ENCODE measurements at regions not wholly inside any gene's neighbourhood (a gene's known extent, or its start where the extent isn't known, plus 50 kb on each side); places are given as distances from the start of the nearest gene placed in this dataset.

- peaks cover 46% of the 10 kb centered on the region for H3K79me2 ChIP-seq (replicated peaks; ENCODE audit: insufficient read depth, low read length)
- H3K9ac ChIP-seq (ENCODE audit: low read length), result peak overlapping the region; percentile 76
- no peaks in the 10 kb centered on the region for H3K9me2 ChIP-seq (ENCODE audit: insufficient read depth, low read length)
- H3F3A ChIP-seq (ENCODE audit: insufficient read depth, low read length, poor library complexity, severe bottlenecking), result no peaks in the 10 kb centered on the region
- peak overlapping the region; percentile 28 for H3K27ac ChIP-seq (ENCODE audit: low read length)
- H3K27me3 ChIP-seq (ENCODE audit: insufficient read depth, low read depth, low read length), result no peaks in the 10 kb centered on the region
- no peaks in the 10 kb centered on the region for H3K36me3 ChIP-seq (ENCODE audit: insufficient read depth, low read length)
- H4K20me1 ChIP-seq (ENCODE audit: insufficient read depth), result no peaks in the 10 kb centered on the region
- H2AFZ ChIP-seq (ENCODE audit: low read depth, low read length), result no peak overlapping the region
- H3K4me2 ChIP-seq (ENCODE audit: low read length), result peak overlapping the region; percentile 85
- H3K4me3 ChIP-seq (ENCODE audit: low read length), result peak overlapping the region; percentile 73
- TF ChIP-seq REST (IDR thresholded peaks at IDR 0.05; ENCODE audit: borderline replicate concordance) (no peak), SMC3 (conservative IDR thresholded peaks at IDR 0.05; ENCODE audit: poor library complexity) (peak; percentile 28), POLR2AphosphoS5 (IDR thresholded peaks at IDR 0.05) (no peak), EP300 (conservative IDR thresholded peaks at IDR 0.05; ENCODE audit: poor library complexity, severe bottlenecking) (no peak), CTCF (IDR thresholded peaks at IDR 0.05; ENCODE audit: poor library complexity, severe bottlenecking) (no peak), EZH2 (IDR thresholded peaks at IDR 0.05; ENCODE audit: borderline replicate concordance, insufficient read depth, low read length, poor library complexity, severe bottlenecking) (no peak), RAD21 (conservative IDR thresholded peaks at IDR 0.05) (no peak), MXI1 (conservative IDR thresholded peaks at IDR 0.05; ENCODE audit: poor library complexity, severe bottlenecking) (peak; percentile 35), TAF1 (IDR thresholded peaks at IDR 0.05; ENCODE audit: low read depth) (no peak)
- no peaks in the 10 kb centered on the region for H3K9me3 ChIP-seq (ENCODE audit: low read length)
Measured at GRCh38 chr11:129278586-129279319, 86.6 kb upstream of the ARHGAP32 start.

GRCh38 chr11:129277198-129277843 lies 85.2 kb upstream of the ARHGAP32 start:
- peak overlapping the region; percentile 85 for H3K4me2 ChIP-seq (ENCODE audit: low read length)
- H4K20me1 ChIP-seq (ENCODE audit: insufficient read depth), result no peaks in the 10 kb centered on the region
- no peak overlapping the region for H2AFZ ChIP-seq (ENCODE audit: low read depth, low read length)
- peak overlapping the region; percentile 76 for H3K9ac ChIP-seq (ENCODE audit: low read length)
- H3F3A ChIP-seq (ENCODE audit: insufficient read depth, low read length, poor library complexity, severe bottlenecking), result no peaks in the 10 kb centered on the region
- TF ChIP-seq TAF1 (IDR thresholded peaks at IDR 0.05; ENCODE audit: low read depth) (no peak), POLR2AphosphoS5 (IDR thresholded peaks at IDR 0.05) (no peak), EZH2 (IDR thresholded peaks at IDR 0.05; ENCODE audit: borderline replicate concordance, insufficient read depth, low read length, poor library complexity, severe bottlenecking) (no peak), RAD21 (conservative IDR thresholded peaks at IDR 0.05) (no peak), CTCF (IDR thresholded peaks at IDR 0.05; ENCODE audit: poor library complexity, severe bottlenecking) (no peak), SMC3 (conservative IDR thresholded peaks at IDR 0.05; ENCODE audit: poor library complexity) (no peak), REST (IDR thresholded peaks at IDR 0.05; ENCODE audit: borderline replicate concordance) (no peak), EP300 (conservative IDR thresholded peaks at IDR 0.05; ENCODE audit: poor library complexity, severe bottlenecking) (no peak), MXI1 (conservative IDR thresholded peaks at IDR 0.05; ENCODE audit: poor library complexity, severe bottlenecking) (no peak)
- H3K27ac ChIP-seq (ENCODE audit: low read length), result no peak overlapping the region
- H3K36me3 ChIP-seq (ENCODE audit: insufficient read depth, low read length), result no peaks in the 10 kb centered on the region
- H3K9me3 ChIP-seq (ENCODE audit: low read length), result no peaks in the 10 kb centered on the region
- no peaks in the 10 kb centered on the region for H3K9me2 ChIP-seq (ENCODE audit: insufficient read depth, low read length)
- no peaks in the 10 kb centered on the region for H3K27me3 ChIP-seq (ENCODE audit: insufficient read depth, low read depth, low read length)
- H3K4me3 ChIP-seq (ENCODE audit: low read length), result peak overlapping the region; percentile 73
- peaks cover 60% of the 10 kb centered on the region for H3K79me2 ChIP-seq (replicated peaks; ENCODE audit: insufficient read depth, low read length)

All from neural cell (in vitro differentiated cells).